Bronchial epithelial cell (primary cell): ENCODE measurements at regions not wholly inside any gene's neighbourhood (a gene's known extent, or its start where the extent isn't known, plus 50 kb on each side); places are given as distances from the start of the nearest gene placed in this dataset.

Experiments used
- DNase-seq: peaks from one replicate; pipeline ENCODE4 v3.0.0-alpha.2; 2010; ENCODE audit warnings: low read depth
- FAIRE-seq: peaks from 2 replicates; lab custom pipeline; 2011; peaks lifted over from hg19 to GRCh38; lab: Jason Lieb, UNC
- H3K27me3 ChIP-seq: 2 replicates; pipeline ENCODE4 v1.5.1; 2011; ENCODE audit warnings: low read length; ENCODE audit not compliant: control insufficient read depth, insufficient read depth
- H3K36me3 ChIP-seq: 2 replicates; pipeline ENCODE4 v1.5.1; 2011; ENCODE audit warnings: low read length; ENCODE audit not compliant: control insufficient read depth, insufficient read depth
- H3K4me3 ChIP-seq: 2 replicates; pipeline ENCODE4 v1.5.1; 2011; ENCODE audit warnings: mild to moderate bottlenecking, low read depth, low read length, control low read depth
- TF ChIP-seq, protein P1 (sequence below): IDR thresholded peaks from 2 replicates; pipeline ENCODE4 v1.5.1; 2011; ENCODE audit warnings: mild to moderate bottlenecking, moderate library complexity, low read length, control low read depth, inconsistent platforms; ENCODE audit not compliant: insufficient read depth, severe bottlenecking

DNA sequence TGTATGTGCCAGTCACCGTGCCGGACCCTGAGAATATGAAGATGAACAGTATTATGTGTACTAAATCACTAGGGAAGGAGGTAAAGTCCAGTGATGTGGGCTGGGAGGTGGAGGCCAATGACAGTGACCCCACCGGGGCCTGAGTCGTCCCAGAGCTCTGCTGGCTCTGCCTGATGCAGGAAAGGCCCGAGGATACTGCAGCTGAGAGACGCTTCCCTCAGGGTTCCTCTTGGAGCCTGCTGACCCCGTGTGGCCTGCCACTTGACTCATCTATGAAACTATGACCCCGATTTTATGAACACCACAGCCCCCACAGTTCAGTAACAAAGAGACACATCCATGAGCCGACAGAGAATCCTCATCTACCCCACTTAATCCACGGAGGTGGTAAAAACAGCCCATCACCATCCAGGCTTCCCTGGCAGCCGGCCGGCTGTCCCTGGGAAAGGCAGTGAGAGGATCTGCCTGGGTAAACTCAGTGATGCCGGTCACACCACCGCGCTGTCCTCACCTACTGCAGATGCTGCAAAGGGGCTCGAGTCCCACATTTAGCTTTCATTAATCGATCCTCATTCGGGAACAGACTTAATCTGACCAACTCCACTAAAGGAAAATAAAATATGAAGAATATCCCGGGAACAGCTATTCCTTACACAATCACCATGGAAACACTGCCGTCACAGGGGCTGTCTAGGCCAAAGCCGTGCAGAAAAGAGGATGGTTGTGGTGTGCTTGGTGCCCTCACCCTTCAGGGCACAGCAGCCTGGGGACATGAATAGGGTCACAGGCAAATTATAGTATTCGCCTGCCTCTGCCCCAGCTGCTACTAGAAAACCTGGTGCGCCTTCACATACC is 82.9 kb downstream of the ARRDC4 start:
- no peaks in the 10 kb centered on the region for H3K36me3 ChIP-seq
- TF ChIP-seq, protein P1, sequence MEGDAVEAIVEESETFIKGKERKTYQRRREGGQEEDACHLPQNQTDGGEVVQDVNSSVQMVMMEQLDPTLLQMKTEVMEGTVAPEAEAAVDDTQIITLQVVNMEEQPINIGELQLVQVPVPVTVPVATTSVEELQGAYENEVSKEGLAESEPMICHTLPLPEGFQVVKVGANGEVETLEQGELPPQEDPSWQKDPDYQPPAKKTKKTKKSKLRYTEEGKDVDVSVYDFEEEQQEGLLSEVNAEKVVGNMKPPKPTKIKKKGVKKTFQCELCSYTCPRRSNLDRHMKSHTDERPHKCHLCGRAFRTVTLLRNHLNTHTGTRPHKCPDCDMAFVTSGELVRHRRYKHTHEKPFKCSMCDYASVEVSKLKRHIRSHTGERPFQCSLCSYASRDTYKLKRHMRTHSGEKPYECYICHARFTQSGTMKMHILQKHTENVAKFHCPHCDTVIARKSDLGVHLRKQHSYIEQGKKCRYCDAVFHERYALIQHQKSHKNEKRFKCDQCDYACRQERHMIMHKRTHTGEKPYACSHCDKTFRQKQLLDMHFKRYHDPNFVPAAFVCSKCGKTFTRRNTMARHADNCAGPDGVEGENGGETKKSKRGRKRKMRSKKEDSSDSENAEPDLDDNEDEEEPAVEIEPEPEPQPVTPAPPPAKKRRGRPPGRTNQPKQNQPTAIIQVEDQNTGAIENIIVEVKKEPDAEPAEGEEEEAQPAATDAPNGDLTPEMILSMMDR, result no peak

DNA sequence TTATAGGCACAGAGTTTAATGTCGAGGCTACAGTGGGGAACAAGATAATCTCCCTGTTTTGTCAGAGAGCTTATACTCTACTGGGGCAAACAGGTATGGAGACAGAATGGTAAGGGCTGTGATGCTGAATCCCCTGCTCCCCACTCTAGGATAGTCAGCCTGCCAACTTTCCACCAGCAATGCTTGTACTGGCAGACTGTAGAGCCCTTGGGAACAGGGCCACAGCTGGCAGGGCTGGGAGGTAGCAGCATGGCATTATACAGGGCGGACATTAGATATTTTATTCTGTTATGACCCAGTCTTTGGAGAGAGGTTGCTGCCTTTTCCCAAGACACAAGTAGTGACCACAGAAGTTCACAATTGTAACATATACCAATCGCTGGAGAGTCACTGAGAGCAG is 91.2 kb downstream of the ARRDC4 start:
- H3K36me3 ChIP-seq, result no peaks in the 10 kb centered on the region
- H3K4me3 ChIP-seq, result no peak overlapping the region
- TF ChIP-seq, protein P1, result no peak
- peaks cover 3% of the 10 kb centered on the region for H3K27me3 ChIP-seq
- DNase-seq, result no peak
- FAIRE-seq, result no peak

More for the DNA sequence above, 82.9 kb downstream of the ARRDC4 start:
- FAIRE-seq, result no peak
- H3K27me3 ChIP-seq, result no peaks in the 10 kb centered on the region
- no peak for DNase-seq
- H3K4me3 ChIP-seq, result no peak overlapping the region

DNA sequence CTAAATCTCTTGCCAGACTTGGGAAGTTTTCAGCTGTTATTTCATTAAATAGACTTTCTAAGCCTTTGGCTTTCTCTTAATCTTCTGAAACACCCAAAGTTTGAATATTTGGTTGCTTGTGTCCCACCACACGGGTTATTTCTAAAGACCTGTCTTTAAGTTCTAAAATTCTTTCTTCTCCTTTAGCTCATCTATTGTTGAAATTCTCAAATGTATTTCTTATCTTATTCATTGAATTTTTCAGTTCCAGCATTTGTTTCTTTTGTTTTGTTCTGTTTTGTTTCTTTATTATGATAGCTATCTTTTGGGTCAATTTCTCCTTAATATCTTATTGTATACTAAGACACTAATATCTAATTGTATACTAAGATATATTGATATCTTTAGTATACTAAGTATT is 97.0 kb downstream of the ARRDC4 start:
- Histone ChIP-seq H3K4me3 (no peak overlapping the region), H3K27me3 (no peaks in the 10 kb centered on the region), H3K36me3 (no peaks in the 10 kb centered on the region)
- no peak for DNase-seq
- no peak for FAIRE-seq
- TF ChIP-seq, protein P1, result no peak

DNA sequence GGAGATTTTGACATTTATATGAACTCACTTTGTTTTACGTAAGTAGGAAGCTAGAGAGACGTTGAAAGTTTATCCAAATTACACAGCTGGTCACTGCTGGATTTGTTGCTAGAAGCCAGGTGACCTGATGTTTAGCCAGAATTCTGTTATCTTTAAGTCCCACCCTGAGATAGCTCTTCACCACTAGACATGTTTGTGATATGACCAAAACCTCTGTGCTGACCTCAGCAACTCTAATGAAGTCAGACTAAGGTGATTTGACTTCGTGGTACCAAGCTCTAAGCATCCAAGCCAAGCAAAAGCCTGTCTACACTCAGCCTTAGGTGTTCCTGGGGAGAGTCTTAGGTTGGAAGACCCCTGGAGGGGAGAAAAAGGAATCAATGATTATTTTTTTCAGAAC is 102.4 kb downstream of the ARRDC4 start:
- TF ChIP-seq, protein P1, result no peak
- FAIRE-seq, result no peak

DNA sequence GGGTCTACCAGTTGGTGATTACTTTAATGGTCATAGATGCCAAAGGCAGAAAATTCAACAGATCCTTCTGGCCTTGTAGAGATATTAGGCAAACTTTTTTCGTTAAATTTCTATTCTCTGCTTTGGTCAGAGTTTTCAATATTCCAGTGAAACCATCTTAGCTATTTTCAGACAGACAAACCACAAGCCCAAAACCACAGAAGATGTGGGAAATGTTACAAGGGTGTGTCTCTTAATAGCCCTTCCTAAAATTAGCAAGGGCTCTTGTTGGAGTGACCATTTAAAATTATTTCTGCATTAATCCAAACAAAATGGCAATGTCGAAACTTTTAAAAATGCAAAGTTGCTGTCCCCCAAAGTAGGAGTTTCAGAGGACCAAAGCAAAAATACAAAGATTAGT is 102.8 kb downstream of the ARRDC4 start:
- no peak for DNase-seq
- H3K4me3 ChIP-seq, result no peak overlapping the region
- TF ChIP-seq, protein P1, result no peak
- FAIRE-seq, result no peak
- H3K36me3 ChIP-seq, result no peaks in the 10 kb centered on the region
- no peaks in the 10 kb centered on the region for H3K27me3 ChIP-seq

More for the DNA sequence above, 102.4 kb downstream of the ARRDC4 start:
- Histone ChIP-seq H3K4me3 (no peak overlapping the region), H3K36me3 (no peaks in the 10 kb centered on the region), H3K27me3 (no peaks in the 10 kb centered on the region)
- DNase-seq, result no peak
